ENCODE measurements at regions not wholly inside any gene's neighbourhood (a gene's known extent, or its start where the extent isn't known, plus 50 kb on each side); places are given as distances from the start of the nearest gene placed in this dataset.

DNA sequence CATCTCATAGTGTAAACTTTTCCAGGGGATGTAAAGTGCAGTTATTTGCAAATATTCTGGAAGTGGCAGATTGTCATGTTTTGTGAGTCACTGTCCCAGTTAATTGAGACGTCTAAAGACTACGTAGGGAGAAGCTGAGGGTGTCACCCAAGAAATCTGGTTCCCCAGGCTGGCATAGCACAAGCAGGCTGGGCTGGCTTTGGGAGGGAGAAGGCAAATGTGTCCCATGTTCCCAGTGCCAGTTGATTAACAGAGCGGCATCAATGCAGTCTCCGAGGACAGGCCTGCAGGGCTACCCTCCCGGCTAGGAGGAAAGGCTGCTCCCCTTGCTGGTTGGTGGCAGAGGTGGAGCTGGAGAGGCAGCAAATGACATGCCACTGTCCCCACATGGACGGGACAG is 388.3 kb upstream of the MKI67 start:
- Histone ChIP-seq H3K9me3 (ENCODE audit: control insufficient read depth, low read length) (no peaks in the 10 kb centered on the region), H3K4me3 (ENCODE audit: low read length) (no peak overlapping the region), H3K27ac (ENCODE audit: low read length) (no peak overlapping the region), H3K4me1 (ENCODE audit: control insufficient read depth, insufficient read depth, low read length) (no peaks in the 10 kb centered on the region), H3K27me3 (ENCODE audit: control insufficient read depth, insufficient read depth) (no peaks in the 10 kb centered on the region)
- DNase-seq (no peak), ATAC-seq (no peak)
- intact Hi-C loops (cut with DNase I), result no loop called here
- WGBS, result 80% methylated on average over 6 of the region's 6 CpGs

DNA sequence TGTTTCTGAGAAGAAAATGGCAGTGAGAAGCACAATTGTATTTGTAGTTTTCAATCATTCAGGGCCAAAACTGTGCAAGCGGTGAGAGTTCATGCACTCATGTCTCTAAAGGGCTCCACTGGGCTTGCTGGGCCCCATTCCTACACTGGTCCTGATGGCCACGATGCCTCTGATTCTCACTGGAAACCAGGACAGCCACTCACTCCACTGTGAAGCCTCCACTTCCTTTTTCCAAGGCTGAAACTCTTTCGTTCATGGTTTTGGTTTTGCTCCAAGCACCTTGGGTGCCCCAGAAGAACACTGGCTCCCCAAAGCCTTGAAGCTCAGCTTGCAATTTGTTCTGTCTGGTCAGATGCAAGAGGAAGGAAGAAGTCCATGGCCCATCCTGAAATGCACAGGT is 390.0 kb upstream of the MKI67 start:
- WGBS, result 83% methylated on average over 3 of the region's 3 CpGs
- Histone ChIP-seq H3K27me3 (ENCODE audit: control insufficient read depth, insufficient read depth) (no peaks in the 10 kb centered on the region), H3K4me3 (ENCODE audit: low read length) (no peak overlapping the region), H3K9me3 (ENCODE audit: control insufficient read depth, low read length) (no peaks in the 10 kb centered on the region), H3K27ac (ENCODE audit: low read length) (no peak overlapping the region), H3K4me1 (ENCODE audit: control insufficient read depth, insufficient read depth, low read length) (no peaks in the 10 kb centered on the region)
- DNase-seq (no peak), ATAC-seq (no peak)
- intact Hi-C loops (cut with DNase I), result no loop called here

DNA sequence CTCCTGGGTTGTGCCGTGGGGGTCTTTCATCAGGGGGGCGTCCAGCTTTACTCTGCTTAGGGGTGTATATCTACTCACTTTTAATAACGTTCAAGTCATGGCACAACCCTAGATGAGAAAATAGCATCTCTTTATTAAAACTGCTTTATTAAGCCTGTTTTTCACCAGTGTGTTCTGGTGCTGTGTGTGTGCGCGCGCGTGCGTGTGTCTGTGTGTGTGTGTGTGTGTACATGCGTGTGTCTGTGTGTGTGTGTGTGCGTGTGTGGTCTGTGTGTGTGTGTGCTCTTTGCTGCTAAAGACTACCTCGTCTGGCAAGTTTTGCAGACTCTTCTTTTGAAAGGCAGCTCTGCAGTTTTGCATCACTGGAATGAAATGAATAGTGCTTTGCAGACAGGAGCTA is 390.9 kb upstream of the MKI67 start:
- Histone ChIP-seq H3K27ac (ENCODE audit: low read length) (no peak overlapping the region), H3K4me1 (ENCODE audit: control insufficient read depth, insufficient read depth, low read length) (no peaks in the 10 kb centered on the region), H3K27me3 (ENCODE audit: control insufficient read depth, insufficient read depth) (no peaks in the 10 kb centered on the region), H3K9me3 (ENCODE audit: control insufficient read depth, low read length) (no peaks in the 10 kb centered on the region), H3K4me3 (ENCODE audit: low read length) (no peak overlapping the region)
- intact Hi-C loops (cut with DNase I), result no loop called here
- WGBS, result 83% methylated on average over 11 of the region's 11 CpGs
- ATAC-seq (no peak), DNase-seq (no peak)

DNA sequence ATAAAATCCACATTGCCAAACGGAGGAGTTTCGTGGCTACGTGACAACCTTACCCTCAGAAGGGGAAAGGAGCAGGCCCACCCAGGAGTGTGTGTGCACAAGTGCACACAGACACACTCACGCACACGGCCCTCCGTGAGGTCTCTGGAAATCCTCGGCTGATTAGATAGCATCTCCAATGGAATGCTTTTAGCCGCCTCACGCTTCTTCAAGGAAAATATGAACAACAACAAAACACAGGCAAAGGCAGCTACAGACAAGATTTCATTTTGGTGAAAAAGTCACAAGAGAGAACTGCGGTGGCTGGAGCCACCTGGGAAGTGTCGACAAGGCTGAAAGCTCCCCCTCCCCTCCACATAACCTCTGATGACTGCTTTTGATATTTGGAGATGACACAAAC is 391.8 kb upstream of the MKI67 start:
- DNase-seq, result no peak
- Histone ChIP-seq H3K4me1 (ENCODE audit: control insufficient read depth, insufficient read depth, low read length) (no peaks in the 10 kb centered on the region), H3K9me3 (ENCODE audit: control insufficient read depth, low read length) (no peaks in the 10 kb centered on the region), H3K27me3 (ENCODE audit: control insufficient read depth, insufficient read depth) (no peaks in the 10 kb centered on the region), H3K4me3 (ENCODE audit: low read length) (no peak overlapping the region), H3K27ac (ENCODE audit: low read length) (no peak overlapping the region)
- 68% methylated on average over 11 of the region's 11 CpGs for WGBS
- intact Hi-C loops (cut with DNase I), result no loop called here
- ATAC-seq, result no peak

DNA sequence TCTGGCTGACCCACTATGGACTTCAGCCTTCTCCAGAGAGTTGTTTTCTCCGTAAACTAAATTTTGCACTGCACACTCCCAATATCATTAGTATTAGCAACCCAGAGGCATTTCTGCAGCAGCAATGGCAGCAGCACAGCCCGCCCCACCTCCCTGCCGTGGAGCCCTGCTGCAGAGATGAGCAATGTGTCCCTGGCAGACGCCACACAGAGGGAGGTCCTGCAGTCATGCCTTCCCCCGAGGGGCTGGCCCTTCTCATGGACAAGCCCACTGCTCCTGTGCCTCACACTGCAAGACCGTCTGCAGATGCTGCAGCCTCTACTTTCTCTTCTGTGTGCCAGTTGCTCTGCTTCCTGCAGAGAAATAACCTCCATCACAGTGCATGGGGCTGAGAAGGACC is 393.4 kb upstream of the MKI67 start:
- Histone ChIP-seq H3K4me3 (ENCODE audit: low read length) (no peak overlapping the region), H3K9me3 (ENCODE audit: control insufficient read depth, low read length) (no peaks in the 10 kb centered on the region), H3K27ac (ENCODE audit: low read length) (no peak overlapping the region), H3K27me3 (ENCODE audit: control insufficient read depth, insufficient read depth) (no peaks in the 10 kb centered on the region), H3K4me1 (ENCODE audit: control insufficient read depth, insufficient read depth, low read length) (no peaks in the 10 kb centered on the region)
- no peak for ATAC-seq
- WGBS, result 54% methylated on average over 6 of the region's 6 CpGs
- intact Hi-C loops (cut with DNase I), result no loop called here
- DNase-seq, result no peak

DNA sequence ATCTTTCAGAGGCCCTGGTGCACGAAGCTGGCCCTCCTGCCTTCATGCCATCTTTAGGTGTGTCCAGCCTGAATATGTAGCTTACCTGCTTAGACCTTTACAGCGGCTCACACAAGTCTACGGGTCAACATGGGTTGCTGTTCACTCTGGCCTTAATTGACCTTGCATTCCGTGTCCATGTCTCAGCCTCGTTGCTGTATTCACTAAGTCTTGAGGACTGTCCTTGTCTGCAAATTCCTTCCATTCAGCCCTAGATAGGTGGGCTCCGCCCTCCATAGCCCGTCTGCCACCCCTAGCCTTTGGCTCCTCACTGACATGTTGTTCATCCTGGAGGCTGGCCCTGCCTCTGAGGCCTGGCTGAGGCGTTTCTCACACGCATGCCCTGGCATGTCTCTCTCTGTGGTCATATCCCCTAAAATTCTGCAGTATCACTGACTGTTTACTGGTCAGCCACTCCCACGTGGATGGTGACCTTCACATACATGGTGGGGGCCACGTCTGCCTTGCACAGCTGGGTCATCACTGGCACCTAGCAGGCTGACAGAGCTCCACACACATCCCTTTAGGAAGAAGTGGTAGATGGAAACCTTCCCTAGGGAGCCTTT is 394.1 kb upstream of the MKI67 start:
- H3K4me3 ChIP-seq (ENCODE audit: low read length), result no peak overlapping the region
- H3K27ac ChIP-seq (ENCODE audit: low read length), result no peak overlapping the region
- ATAC-seq (no peak), DNase-seq (no peak)
- no peaks in the 10 kb centered on the region for H3K27me3 ChIP-seq (ENCODE audit: control insufficient read depth, insufficient read depth)
- H3K9me3 ChIP-seq (ENCODE audit: control insufficient read depth, low read length), result no peaks in the 10 kb centered on the region
- intact Hi-C loops (cut with DNase I), result loop anchor here in 3 of 4 donors (10.0 kb wide), 1 partner anchor 256 kb away; no protein-coding TSS in a partner anchor
- WGBS, result 87% methylated on average over 11 of the region's 11 CpGs
- no peaks in the 10 kb centered on the region for H3K4me1 ChIP-seq (ENCODE audit: control insufficient read depth, insufficient read depth, low read length)

DNA sequence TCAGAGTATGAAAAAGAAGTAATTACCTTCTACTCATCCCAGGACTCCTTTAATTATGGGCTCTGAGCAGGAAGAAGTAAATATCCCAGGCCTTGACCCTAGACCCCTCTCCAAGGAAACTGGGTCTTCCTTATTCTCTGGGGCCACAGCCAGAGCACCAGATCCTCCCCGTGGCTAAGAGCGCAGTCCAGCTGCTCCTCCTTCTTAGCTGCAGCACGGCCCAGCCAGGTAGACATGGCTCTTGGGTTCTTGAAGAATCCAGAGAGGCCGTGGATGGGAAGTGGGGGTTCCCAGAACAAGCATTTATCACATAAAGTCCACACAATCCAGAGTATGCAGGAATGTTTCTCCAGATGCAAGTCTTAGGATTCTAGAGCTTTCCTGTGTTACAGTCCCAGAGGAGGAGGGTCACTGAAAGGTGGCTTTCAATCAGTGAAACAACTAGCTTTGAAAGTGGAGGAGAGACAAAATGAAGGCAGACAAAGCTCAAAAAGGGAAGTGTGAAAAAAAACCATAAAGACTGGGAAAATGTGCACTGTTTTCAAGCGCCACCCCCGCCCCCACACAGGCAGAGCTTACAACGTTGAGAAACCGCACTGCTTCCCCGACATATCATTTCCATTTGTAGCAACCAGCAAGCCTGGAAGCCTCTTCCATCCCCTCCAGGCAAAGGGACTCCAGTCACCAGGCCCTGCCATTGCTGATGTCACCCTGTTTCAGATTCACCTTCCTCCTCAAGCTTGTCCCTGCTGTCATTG is 396.5 kb upstream of the MKI67 start:
- Histone ChIP-seq H3K27ac (ENCODE audit: low read length) (no peak overlapping the region), H3K9me3 (ENCODE audit: control insufficient read depth, low read length) (no peaks in the 10 kb centered on the region), H3K4me3 (ENCODE audit: low read length) (no peak overlapping the region), H3K27me3 (ENCODE audit: control insufficient read depth, insufficient read depth) (no peaks in the 10 kb centered on the region), H3K4me1 (ENCODE audit: control insufficient read depth, insufficient read depth, low read length) (peaks cover 2% of the 10 kb centered on the region)
- no peak for DNase-seq
- intact Hi-C loops (cut with DNase I), result loop anchor here in 3 of 4 donors (10.0 kb wide), 1 partner anchor 258 kb away; no protein-coding TSS in a partner anchor
- WGBS, result 82% methylated on average over 9 of the region's 9 CpGs
- no peak for ATAC-seq

DNA sequence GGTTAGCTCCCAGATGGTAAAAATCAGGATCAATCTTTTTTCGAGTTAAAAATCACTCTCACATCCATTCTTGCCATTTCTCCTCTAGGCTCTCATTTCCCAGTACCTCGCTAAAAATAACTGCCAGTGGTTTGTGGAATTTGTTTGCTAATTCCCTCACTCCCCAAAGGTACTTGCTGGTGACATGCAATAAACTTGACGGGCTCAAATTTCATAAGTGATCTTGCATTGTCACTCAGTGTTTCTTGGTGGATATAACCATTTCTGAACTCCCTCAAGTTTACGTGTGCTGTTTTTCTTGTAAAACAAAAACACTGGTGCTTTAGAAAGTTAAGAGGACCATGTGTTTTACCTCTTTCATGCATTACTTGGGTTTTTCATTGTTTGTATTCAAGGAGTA is 399.2 kb upstream of the MKI67 start:
- WGBS, result 71% methylated on average over 4 of the region's 4 CpGs
- DNase-seq (no peak), ATAC-seq (no peak)
- Histone ChIP-seq H3K4me1 (ENCODE audit: control insufficient read depth, insufficient read depth, low read length) (peaks cover 2% of the 10 kb centered on the region), H3K27ac (ENCODE audit: low read length) (no peak overlapping the region), H3K27me3 (ENCODE audit: control insufficient read depth, insufficient read depth) (no peaks in the 10 kb centered on the region), H3K9me3 (ENCODE audit: control insufficient read depth, low read length) (no peaks in the 10 kb centered on the region), H3K4me3 (ENCODE audit: low read length) (no peak overlapping the region)
- intact Hi-C loops (cut with DNase I), result loop anchor here in 3 of 4 donors (10.0 kb wide), 1 partner anchor 261 kb away; no protein-coding TSS in a partner anchor

DNA sequence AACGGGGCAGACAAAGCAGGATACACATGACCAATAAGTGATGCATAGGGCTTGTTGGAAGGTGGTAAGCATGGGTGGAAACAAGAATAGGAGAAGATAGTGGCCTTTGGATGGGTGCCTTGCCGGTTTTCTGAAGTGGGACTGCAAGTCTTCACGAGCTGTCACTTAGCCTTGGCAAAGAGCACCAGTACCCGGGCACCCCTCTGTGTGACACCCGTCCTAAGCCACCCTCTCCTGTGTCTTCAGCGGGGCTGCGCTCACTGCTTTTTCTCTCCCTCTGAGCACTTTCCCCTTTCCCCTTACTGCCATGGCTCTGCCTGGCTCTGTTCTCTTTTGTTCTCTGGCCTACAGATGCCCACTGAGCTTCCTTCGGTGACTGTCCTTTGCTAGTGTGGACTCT is 399.7 kb upstream of the MKI67 start:
- no peak for ATAC-seq
- H3K27ac ChIP-seq (ENCODE audit: low read length), result no peak overlapping the region
- H3K4me1 ChIP-seq (ENCODE audit: control insufficient read depth, insufficient read depth, low read length), result peaks cover 2% of the 10 kb centered on the region
- no peak for DNase-seq
- H3K27me3 ChIP-seq (ENCODE audit: control insufficient read depth, insufficient read depth), result no peaks in the 10 kb centered on the region
- WGBS, result 75% methylated on average over 8 of the region's 8 CpGs
- intact Hi-C loops (cut with DNase I), result loop anchor here in 3 of 4 donors (10.0 kb wide), 1 partner anchor 261 kb away; no protein-coding TSS in a partner anchor
- no peaks in the 10 kb centered on the region for H3K9me3 ChIP-seq (ENCODE audit: control insufficient read depth, low read length)
- H3K4me3 ChIP-seq (ENCODE audit: low read length), result no peak overlapping the region

DNA sequence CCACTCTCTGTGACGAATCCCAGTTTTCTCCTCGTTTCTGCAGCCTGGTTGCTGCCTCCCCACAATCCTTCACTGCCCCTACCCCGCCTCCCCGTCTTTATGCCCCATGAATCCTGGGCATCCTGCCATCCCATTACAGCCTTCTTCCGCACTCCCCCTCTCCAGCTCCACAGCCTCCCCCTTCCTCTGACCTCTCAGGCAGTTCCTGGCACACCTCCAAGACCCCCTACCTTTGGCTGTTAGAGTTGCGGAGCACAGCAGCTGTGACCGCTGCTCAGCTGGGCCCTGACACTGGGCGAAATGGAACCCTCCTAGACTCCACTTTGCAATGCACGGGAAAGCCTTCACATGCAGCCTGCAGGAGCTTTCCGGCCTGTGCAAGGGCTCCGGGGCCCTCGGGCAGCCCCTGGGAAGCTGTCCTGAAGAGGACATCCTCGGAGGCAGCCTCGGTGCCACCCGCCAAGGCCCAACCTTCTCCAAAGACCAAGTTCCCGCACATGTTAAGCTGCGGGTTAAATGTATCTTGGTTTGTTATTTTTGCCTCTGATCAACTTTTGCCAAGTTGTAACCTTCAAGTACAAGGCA is 400.7 kb upstream of the MKI67 start:
- 48% methylated on average over 17 of the region's 17 CpGs for WGBS
- Histone ChIP-seq H3K27me3 (ENCODE audit: control insufficient read depth, insufficient read depth) (no peaks in the 10 kb centered on the region), H3K27ac (ENCODE audit: low read length) (no peak overlapping the region), H3K4me3 (ENCODE audit: low read length) (no peak overlapping the region), H3K4me1 (ENCODE audit: control insufficient read depth, insufficient read depth, low read length) (peaks cover 2% of the 10 kb centered on the region), H3K9me3 (ENCODE audit: control insufficient read depth, low read length) (no peaks in the 10 kb centered on the region)
- intact Hi-C loops (cut with DNase I), result loop anchor here in 3 of 4 donors (10.0 kb wide), 1 partner anchor 262 kb away; no protein-coding TSS in a partner anchor
- peak in 1 of 3 donors; percentile 56 for DNase-seq
- ATAC-seq, result peak in 1 of 2 donors; percentile 28

DNA sequence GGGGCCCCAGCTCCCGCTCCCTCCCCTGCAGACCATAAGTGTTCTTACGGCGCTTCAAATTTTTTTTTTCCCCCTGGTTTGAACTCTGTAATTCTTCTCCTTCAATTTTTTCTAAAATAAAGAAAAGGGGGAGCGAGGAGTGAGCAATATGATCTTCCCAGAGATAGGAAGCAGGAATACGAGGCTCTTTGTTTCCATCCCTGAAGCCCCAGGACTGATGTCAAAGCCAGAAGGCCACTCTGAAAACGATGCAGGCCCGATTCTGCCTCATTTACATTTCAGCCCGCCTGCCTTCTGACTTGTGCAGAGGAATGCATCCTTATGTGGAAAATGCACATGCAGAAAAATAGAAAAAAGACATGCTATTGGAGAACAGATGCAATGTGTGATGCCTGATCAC is 401.5 kb upstream of the MKI67 start:
- WGBS, result 67% methylated on average over 8 of the region's 8 CpGs

More for the DNA sequence above, 401.5 kb upstream of the MKI67 start:
- no peak for DNase-seq
- H3K27ac ChIP-seq (ENCODE audit: low read length), result no peak overlapping the region
- H3K9me3 ChIP-seq (ENCODE audit: control insufficient read depth, low read length), result no peaks in the 10 kb centered on the region
- no peak for ATAC-seq
- H3K4me3 ChIP-seq (ENCODE audit: low read length), result no peak overlapping the region
- intact Hi-C loops (cut with DNase I), result loop anchor here in 3 of 4 donors (10.0 kb wide), 1 partner anchor 263 kb away; no protein-coding TSS in a partner anchor
- no peaks in the 10 kb centered on the region for H3K27me3 ChIP-seq (ENCODE audit: control insufficient read depth, insufficient read depth)
- peaks cover 2% of the 10 kb centered on the region for H3K4me1 ChIP-seq (ENCODE audit: control insufficient read depth, insufficient read depth, low read length)
